Fibroblast of lung (primary cell): ENCODE measurements at regions not wholly inside any gene's neighbourhood (a gene's known extent, or its start where the extent isn't known, plus 50 kb on each side); places are given as distances from the start of the nearest gene placed in this dataset.

Experiments
- CTCF ChIP-seq, 2 donors: IDR thresholded peaks in 1 of 2; conservative IDR thresholded peaks in 1 of 2; 1 replicate in 1 of 2; 2 replicates in 1 of 2; pipeline ENCODE4 v1.5.1; 2011 to 2012; ENCODE audit warnings: low read length in 2 of 2, control low read depth in 1 of 2, inconsistent platforms in 1 of 2, low read depth in 1 of 2, mild to moderate bottlenecking in 1 of 2
- EZH2 ChIP-seq: IDR thresholded peaks from 2 replicates; pipeline ENCODE4 v1.5.1; 2012; ENCODE audit warnings: low read length, control low read depth, mild to moderate bottlenecking; ENCODE audit errors: missing control alignments

DNA sequence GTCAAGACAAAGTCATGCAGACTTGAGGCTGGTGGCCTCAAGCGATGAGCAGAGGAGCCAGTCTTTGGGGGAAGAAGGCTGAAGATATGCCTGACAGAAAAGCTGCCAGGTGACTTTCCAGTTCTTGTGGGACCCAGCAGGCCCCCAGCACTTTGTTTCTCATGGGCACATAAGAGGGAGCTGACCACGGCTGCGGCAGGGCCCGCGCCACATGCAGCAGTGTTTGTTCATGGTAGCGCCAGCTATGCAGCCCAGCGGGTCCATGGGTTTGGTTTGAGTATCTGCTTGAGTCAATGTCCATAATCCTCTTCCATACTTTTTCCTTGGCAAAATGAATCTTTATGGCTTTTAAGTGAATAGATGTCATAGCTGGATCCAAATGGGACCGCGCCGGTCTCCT lies 91.0 kb upstream of the LY86 start:
- TF ChIP-seq CTCF (conservative IDR thresholded peaks at IDR 0.05 in 1 of 2, IDR thresholded peaks at IDR 0.05 in 1 of 2; ENCODE audit: low read depth in 1 of 2, low read length in 2 of 2) (no peak), EZH2 (no peak)
